ENCODE measurements at regions not wholly inside any gene's neighbourhood (a gene's known extent, or its start where the extent isn't known, plus 50 kb on each side); places are given as distances from the start of the nearest gene placed in this dataset.
"Not testable (repeated sequence)": the region's sequence is repeated elsewhere in the genome, so short reads cannot be mapped to it uniquely, and the experiment has no call there.

DNA sequence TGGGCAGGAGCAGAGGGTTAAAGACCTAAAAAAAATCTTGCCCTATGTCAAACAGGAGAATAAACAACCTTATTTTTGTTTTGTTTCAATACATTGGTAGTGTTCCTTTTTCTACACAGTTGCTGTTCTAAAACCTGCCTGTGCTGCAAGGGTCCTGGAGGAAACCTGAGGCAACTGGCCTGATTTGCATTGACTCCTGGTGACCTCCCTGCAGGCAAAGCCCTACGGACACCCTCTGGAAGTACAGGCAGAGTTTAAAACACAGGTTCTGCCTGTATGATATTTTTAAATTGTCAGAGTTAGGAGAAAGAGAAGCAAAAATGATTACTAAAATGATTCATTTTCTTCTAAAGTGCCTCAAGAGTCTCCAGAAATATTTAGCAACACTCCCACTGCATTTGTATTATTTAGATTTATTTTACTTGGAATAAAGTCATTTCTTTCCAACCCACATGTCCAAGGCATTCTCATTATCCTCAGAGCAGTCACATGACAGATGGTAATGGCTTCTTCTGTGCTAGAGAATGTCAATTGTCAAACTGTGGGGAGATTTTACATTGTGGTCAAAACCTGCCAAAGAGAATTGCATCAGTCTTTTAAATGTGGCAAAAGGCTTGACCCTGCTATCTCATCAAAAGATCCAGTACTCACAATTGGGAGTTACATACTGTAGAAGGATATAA, 559.6 kb downstream of the CETN3 start:
- DNase-seq (ENCODE audit: extremely low spot score) = no peak
- Histone ChIP-seq H3K36me3 (ENCODE audit: insufficient read depth) (no peaks in the 10 kb centered on the region), H3K27ac (ENCODE audit: low read depth) (no peak overlapping the region)

DNA sequence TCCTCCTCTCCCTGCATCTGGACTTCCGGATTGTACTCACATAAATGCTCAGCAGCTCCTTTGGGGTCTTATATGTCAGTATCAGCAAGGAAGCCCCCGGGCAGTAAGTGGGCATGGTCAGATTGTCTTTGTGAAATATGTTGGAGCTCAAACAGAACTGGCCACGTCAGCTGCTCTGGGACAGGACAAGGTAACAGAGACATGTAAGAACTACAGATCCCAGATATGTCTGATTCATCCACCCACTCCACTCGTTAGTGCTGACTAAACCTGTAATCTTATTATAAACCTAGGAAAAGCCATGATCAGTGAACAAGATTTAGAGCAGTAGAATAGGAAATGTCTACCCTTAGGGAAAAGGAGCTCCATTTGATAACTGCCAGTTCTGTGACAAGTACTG, 561.8 kb downstream of the CETN3 start:
- H3K27ac ChIP-seq (ENCODE audit: low read depth) = no peak overlapping the region
- H3K4me3 ChIP-seq (ENCODE audit: low read depth, low read length) = no peak overlapping the region
- no peak for DNase-seq (ENCODE audit: extremely low spot score)
- H3K36me3 ChIP-seq (ENCODE audit: insufficient read depth) = no peaks in the 10 kb centered on the region
- peaks cover 1% of the 10 kb centered on the region for H3K4me1 ChIP-seq (ENCODE audit: insufficient read depth)
- 74% methylated on average over 4 of the region's 4 CpGs for WGBS

More for the DNA sequence above, 559.6 kb downstream of the CETN3 start:
- no peak overlapping the region for H3K4me3 ChIP-seq (ENCODE audit: low read depth, low read length)
- WGBS = 75% methylated on average over 1 of the region's 1 CpG
- H3K4me1 ChIP-seq (ENCODE audit: insufficient read depth) = peaks cover 1% of the 10 kb centered on the region

GRCh38 chr5:89844548-89844947, 565.0 kb downstream of the CETN3 start:
- Histone ChIP-seq H3K27ac (ENCODE audit: low read depth) (no peak overlapping the region), H3K4me1 (ENCODE audit: insufficient read depth) (no peaks in the 10 kb centered on the region), H3K4me3 (ENCODE audit: low read depth, low read length) (no peak overlapping the region), H3K36me3 (ENCODE audit: insufficient read depth) (no peaks in the 10 kb centered on the region)
- DNase-seq (ENCODE audit: extremely low spot score) = no peak

GRCh38 chr5:89842531-89842930, 567.0 kb downstream of the CETN3 start:
- H3K4me1 ChIP-seq (ENCODE audit: insufficient read depth) = no peaks in the 10 kb centered on the region
- WGBS = 19% methylated on average over 1 of the region's 1 CpG
- DNase-seq (ENCODE audit: extremely low spot score) = no peak
- H3K27ac ChIP-seq (ENCODE audit: low read depth) = no peak overlapping the region
- H3K4me3 ChIP-seq (ENCODE audit: low read depth, low read length) = no peak overlapping the region
- H3K36me3 ChIP-seq (ENCODE audit: insufficient read depth) = no peaks in the 10 kb centered on the region

- DNase-seq (ENCODE audit: extremely low spot score) = no peak
- H3K36me3 ChIP-seq (ENCODE audit: insufficient read depth) = no peaks in the 10 kb centered on the region
- H3K4me3 ChIP-seq (ENCODE audit: low read depth, low read length) = no peak overlapping the region
- H3K4me1 ChIP-seq (ENCODE audit: insufficient read depth) = no peaks in the 10 kb centered on the region
- no peak overlapping the region for H3K27ac ChIP-seq (ENCODE audit: low read depth)
These were observed 568.6 kb downstream of the CETN3 start for GRCh38 chr5:89840906-89841305.

DNA sequence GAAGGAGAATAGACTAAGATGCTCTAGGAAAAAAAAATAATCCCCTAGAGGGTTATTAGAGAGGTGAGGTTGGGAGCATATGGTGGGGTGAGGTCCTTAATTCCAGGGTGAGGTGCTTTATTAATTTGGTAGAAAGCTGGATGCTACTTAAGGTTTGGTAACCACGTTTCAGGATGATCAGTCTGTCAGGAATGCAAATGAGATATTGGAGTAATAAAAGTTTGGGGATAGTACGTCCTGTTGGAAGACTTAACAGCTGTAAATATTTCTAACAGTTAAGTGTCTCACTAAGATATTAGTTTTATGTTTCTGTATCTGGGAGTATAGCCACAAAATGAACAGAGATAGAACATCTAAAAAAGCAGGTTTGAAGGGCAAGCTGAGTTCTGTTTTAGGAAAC, 578.9 kb downstream of the CETN3 start:
- H3K4me1 ChIP-seq (ENCODE audit: insufficient read depth) = no peaks in the 10 kb centered on the region
- H3K27ac ChIP-seq (ENCODE audit: low read depth) = no peak overlapping the region
- DNase-seq (ENCODE audit: extremely low spot score) = no peak
- WGBS = 13% methylated on average over 2 of the region's 2 CpGs
- no peak overlapping the region for H3K4me3 ChIP-seq (ENCODE audit: low read depth, low read length)
- no peaks in the 10 kb centered on the region for H3K36me3 ChIP-seq (ENCODE audit: insufficient read depth)

DNA sequence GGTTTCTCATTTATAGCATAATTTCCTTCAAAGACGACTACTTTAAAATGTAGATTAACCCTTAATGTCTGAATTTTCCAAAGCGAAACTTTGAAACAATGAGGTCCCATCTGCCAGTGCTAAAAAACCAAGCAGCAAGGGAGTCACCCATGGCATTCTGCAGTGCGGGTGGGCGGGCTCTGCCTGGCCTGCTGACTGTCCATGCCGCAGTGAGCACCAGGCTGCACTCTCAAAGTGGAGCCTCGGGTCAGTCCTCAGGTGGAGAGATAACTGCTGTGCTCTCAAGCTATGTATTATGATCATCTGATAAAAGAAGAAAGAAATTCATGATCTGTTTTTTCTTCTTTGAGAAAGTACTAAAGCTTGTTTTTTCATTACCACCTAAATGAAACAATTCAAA, 581.6 kb downstream of the CETN3 start:
- WGBS = 78% methylated on average over 6 of the region's 6 CpGs
- DNase-seq (ENCODE audit: extremely low spot score) = no peak
- H3K4me3 ChIP-seq (ENCODE audit: low read depth, low read length) = no peak overlapping the region

DNA sequence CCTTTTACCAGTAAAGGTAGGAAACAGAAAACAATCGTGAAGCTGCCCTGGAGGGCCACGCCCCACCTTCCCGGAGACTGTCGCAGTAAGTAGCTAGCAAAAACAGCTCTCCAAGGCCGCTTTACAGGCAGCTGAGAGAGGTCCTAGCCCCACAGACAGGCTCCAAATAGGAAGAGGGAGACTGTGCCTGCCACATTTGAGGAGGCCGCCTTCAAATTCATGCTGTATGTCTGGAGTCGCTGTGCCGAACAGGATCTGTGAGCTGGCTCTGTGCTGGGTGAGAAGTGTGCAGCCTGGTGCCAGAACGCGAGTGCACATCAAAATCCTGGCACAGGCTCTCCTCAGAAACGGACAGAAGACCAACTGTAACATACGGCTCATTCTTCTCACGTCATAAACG, 582.2 kb downstream of the CETN3 start:
- Histone ChIP-seq H3K27ac (ENCODE audit: low read depth) (no peak overlapping the region), H3K36me3 (ENCODE audit: insufficient read depth) (no peaks in the 10 kb centered on the region), H3K4me3 (ENCODE audit: low read depth, low read length) (no peak overlapping the region), H3K4me1 (ENCODE audit: insufficient read depth) (no peaks in the 10 kb centered on the region)
- DNase-seq (ENCODE audit: extremely low spot score) = no peak
- 54% methylated on average over 14 of the region's 14 CpGs for WGBS

More for the DNA sequence above, 581.6 kb downstream of the CETN3 start:
- no peak overlapping the region for H3K27ac ChIP-seq (ENCODE audit: low read depth)
- H3K4me1 ChIP-seq (ENCODE audit: insufficient read depth) = no peaks in the 10 kb centered on the region
- no peaks in the 10 kb centered on the region for H3K36me3 ChIP-seq (ENCODE audit: insufficient read depth)

DNA sequence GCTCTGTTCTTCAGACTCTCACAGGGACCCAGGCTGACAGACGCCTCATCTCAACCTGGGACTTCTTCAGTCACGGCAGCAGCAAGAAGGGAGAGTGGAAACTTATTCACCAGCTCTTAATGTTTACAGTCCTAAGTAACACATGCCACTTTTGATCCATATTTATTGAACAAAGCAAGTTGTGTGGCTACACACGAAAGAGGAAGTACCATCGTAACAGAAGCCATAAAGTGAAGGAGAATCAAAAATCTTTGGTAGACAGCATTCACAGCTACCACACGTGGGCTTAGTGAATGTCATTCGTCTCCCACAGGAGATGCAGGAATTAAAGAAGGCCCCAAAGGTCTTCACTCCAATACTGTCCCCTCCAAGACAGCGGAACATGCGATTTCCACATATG, 582.6 kb downstream of the CETN3 start:
- WGBS = 80% methylated on average over 8 of the region's 8 CpGs
- H3K4me3 ChIP-seq (ENCODE audit: low read depth, low read length) = no peak overlapping the region

GRCh38 chr5:89823046-89823445, 586.5 kb downstream of the CETN3 start:
- 88% methylated on average over 2 of the region's 2 CpGs for WGBS
- no peak for DNase-seq (ENCODE audit: extremely low spot score)
- no peaks in the 10 kb centered on the region for H3K36me3 ChIP-seq (ENCODE audit: insufficient read depth)
- H3K4me3 ChIP-seq (ENCODE audit: low read depth, low read length) = no peak overlapping the region
- no peaks in the 10 kb centered on the region for H3K4me1 ChIP-seq (ENCODE audit: insufficient read depth)
- no peak overlapping the region for H3K27ac ChIP-seq (ENCODE audit: low read depth)

More for the DNA sequence above, 582.6 kb downstream of the CETN3 start:
- no peak overlapping the region for H3K27ac ChIP-seq (ENCODE audit: low read depth)
- no peak for DNase-seq (ENCODE audit: extremely low spot score)
- no peaks in the 10 kb centered on the region for H3K4me1 ChIP-seq (ENCODE audit: insufficient read depth)
- no peaks in the 10 kb centered on the region for H3K36me3 ChIP-seq (ENCODE audit: insufficient read depth)

GRCh38 chr5:89817841-89818240, 591.7 kb downstream of the CETN3 start:
- no peaks in the 10 kb centered on the region for H3K4me1 ChIP-seq (ENCODE audit: insufficient read depth)
- no peak overlapping the region for H3K27ac ChIP-seq (ENCODE audit: low read depth)
- no peak for DNase-seq (ENCODE audit: extremely low spot score)
- WGBS = 53% methylated on average over 4 of the region's 4 CpGs
- no peaks in the 10 kb centered on the region for H3K36me3 ChIP-seq (ENCODE audit: insufficient read depth)
- H3K4me3 ChIP-seq (ENCODE audit: low read depth, low read length) = no peak overlapping the region

- no peaks in the 10 kb centered on the region for H3K36me3 ChIP-seq (ENCODE audit: insufficient read depth)
- no peak overlapping the region for H3K4me3 ChIP-seq (ENCODE audit: low read depth, low read length)
- 73% methylated on average over 2 of the region's 2 CpGs for WGBS
- no peaks in the 10 kb centered on the region for H3K4me1 ChIP-seq (ENCODE audit: insufficient read depth)
- no peak overlapping the region for H3K27ac ChIP-seq (ENCODE audit: low read depth)
- DNase-seq (ENCODE audit: extremely low spot score) = no peak
These were observed 593.5 kb downstream of the CETN3 start for GRCh38 chr5:89816038-89816437.

DNA sequence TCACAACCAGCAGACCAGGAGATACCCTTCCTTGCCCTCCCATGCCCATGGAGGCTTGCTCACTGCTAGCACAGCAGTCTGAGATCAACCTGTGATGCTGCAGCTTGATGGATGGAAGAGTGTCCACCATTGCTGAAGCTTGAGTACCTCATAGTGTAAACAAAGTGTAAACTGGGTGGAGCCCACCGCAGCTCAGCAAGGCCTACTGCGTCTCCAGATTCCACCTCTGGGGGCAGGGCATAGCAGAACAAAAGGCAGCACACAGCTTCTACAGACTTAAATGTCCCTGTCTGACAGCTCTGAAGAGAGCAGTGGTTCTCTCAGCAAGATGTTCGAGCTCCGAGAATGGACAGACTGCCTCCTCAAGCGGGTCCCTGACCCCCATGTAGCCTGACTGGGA, 608.8 kb downstream of the CETN3 start:
- not testable (repeated sequence) for H3K36me3 ChIP-seq (ENCODE audit: insufficient read depth); H3K4me3 ChIP-seq (ENCODE audit: low read depth, low read length); H3K27ac ChIP-seq (ENCODE audit: low read depth); DNase-seq (ENCODE audit: extremely low spot score); H3K4me1 ChIP-seq (ENCODE audit: insufficient read depth)
- WGBS = 89% methylated on average over 5 of the region's 5 CpGs

- H3K4me1 ChIP-seq (ENCODE audit: insufficient read depth); H3K27ac ChIP-seq (ENCODE audit: low read depth); H3K36me3 ChIP-seq (ENCODE audit: insufficient read depth); H3K4me3 ChIP-seq (ENCODE audit: low read depth, low read length); DNase-seq (ENCODE audit: extremely low spot score): not testable (repeated sequence)
- WGBS = 94% methylated on average over 6 of the region's 6 CpGs
These were observed 615.1 kb downstream of the CETN3 start for GRCh38 chr5:89794504-89794903.

GRCh38 chr5:89779734-89780133, 629.8 kb downstream of the CETN3 start:
- not testable (repeated sequence) for H3K4me1 ChIP-seq (ENCODE audit: insufficient read depth); H3K27ac ChIP-seq (ENCODE audit: low read depth); H3K36me3 ChIP-seq (ENCODE audit: insufficient read depth); DNase-seq (ENCODE audit: extremely low spot score); H3K4me3 ChIP-seq (ENCODE audit: low read depth, low read length)

Measured in urinary bladder (tissue), 3 donors.